Central memory CD4-positive, alpha-beta T cell (primary cell): ENCODE measurements at regions not wholly inside any gene's neighbourhood (a gene's known extent, or its start where the extent isn't known, plus 50 kb on each side); places are given as distances from the start of the nearest gene placed in this dataset.

Experiments used
- DNase-seq: peaks from one replicate; pipeline ENCODE4 v3.0.0; 2022

DNA sequence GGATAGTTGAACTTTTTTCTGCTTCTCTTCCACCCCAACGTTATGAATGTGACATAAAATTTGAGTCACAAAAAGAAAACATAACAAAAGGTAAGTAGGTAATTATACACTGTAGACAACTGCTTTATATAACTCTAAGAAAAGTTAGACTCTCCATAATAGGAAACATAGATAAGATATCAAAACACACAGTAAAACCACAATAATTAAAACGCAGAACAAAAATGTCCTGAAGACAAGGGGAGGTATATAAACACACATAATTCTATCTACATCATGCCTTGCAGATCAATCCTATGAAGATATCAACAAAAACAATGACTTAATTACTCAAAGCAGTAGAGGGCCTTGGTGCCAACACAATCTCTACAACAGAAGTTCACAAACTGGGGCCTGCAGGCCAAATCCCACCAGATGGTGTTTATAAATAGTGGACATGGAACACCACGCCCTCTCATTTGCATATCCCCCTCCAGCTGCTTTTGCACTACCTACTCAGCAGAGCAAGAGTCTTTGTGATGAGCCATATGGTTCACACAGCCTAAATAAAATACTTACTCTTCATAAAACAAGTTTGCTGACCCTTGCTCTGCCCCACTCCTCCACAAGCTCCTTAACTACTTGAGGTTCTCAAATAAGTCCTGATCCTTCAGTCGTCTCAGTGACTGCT lies 254.7 kb downstream of the KLF12 start:
- DNase-seq = no peak

DNA sequence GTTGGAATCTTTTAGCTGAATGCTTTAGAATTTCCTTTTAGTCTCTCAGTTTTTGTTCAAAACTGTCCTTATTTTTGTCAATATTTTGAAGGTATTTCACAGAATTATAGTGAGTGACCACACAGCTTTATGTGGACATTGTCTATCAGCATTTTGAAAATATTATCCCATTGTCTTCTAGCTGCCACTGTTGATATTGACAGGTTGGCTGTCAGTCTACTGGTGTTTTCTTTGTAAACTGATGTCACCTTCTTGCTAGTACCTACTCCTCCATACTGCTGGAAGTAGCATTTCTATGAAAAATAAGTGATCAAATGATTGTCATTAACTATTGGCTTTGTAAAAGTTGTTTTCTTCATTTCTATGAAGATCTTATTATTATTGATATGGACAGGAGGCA lies 256.8 kb downstream of the KLF12 start:
- no peak for DNase-seq

DNA sequence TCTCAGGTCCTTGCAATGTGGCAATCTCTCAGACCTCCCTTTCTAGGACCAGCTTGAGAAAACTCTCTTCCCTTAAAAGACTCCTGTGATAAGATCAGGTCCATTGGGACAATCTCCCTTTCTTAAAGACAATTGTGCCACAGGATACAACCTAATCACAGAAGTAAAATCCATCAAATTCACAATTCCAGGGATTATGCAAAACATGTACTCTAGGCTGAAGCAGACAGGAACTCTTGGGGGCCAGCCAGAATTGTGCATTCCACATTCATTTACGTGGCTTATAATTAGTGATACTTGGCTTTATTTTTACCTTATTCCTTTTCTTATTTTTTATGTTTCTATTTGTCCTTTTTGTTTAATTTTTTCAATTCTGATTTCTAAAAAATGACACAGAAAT lies 257.9 kb downstream of the KLF12 start:
- no peak for DNase-seq

GRCh38 chr13:73873940-73874830 lies 260.0 kb downstream of the KLF12 start:
- no peak for DNase-seq

DNA sequence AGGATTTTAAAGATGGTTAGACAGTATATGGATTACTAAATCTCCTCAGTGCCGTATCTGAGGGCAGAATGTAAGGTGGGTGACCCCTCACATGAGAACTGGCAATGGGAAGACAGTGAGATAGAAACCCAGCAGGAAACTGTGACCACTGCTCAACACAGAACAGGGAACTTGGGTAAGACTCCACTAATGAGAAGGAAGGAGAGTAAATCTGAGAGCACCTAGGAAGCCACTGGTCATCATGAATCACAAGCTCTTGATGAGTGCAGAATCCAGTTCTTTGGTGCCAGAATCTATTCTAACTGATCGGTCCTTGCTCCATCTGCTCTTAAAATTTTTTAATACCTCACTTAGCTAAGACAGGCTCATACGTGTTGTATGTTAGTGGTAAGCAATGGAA lies 261.8 kb downstream of the KLF12 start:
- no peak for DNase-seq

GRCh38 chr13:73870970-73871935 lies 263.0 kb downstream of the KLF12 start:
- DNase-seq = no peak

DNA sequence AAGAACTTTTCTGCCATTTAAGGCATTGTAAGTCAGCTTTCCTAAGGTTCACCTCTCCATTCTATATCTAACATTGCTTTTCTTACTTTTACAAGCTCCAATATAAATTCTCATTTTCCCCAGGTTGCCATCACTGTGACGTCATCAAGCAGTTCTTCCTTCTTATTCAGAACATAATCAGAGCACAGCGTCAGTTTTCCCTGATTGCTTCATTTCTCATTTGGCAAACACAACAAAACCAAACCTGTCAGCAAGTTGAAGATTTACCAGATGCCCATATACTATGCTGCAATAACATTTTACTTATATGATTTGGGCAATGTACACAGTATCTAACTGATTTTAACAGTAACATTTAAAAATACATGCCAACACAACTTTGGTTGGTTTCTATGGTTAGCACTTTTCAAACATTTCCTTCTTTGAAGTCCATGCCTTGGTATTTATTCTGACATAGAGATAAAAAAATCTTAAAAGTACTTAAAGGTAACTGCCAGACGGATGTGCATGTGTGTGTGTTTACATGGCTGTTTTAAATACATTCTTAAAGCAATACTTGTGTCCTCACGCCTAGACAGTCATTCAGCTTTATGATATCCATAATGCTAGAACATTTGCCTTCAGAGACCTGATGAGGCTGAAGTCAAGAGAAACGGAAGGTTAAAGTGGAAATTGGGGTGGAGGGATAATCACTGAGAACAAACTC lies 264.0 kb downstream of the KLF12 start:
- no peak for DNase-seq

- DNase-seq = no peak
Measured at GRCh38 chr13:73865027-73865426, 269.2 kb downstream of the KLF12 start.

- no peak for DNase-seq
Measured at GRCh38 chr13:73861136-73861535, 273.1 kb downstream of the KLF12 start.

DNA sequence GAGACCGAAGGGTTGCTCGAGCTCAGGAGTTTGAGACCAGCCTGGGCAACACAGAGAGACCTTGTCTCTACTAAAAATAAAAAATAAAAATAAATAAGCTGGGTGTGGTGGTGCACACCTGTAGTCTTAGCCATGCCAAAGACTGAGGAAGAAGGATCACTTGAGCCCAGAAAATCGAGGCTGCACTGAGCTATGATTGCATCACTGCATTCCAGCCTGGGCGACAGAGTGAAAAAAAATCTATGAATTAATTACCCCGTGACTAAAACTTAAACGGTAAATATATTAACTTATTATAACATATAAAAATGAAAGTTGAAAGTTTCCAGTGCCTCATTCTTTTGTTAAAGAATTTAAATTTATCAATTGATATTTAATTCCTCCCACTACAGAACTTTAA lies 273.7 kb downstream of the KLF12 start:
- no peak for DNase-seq

DNA sequence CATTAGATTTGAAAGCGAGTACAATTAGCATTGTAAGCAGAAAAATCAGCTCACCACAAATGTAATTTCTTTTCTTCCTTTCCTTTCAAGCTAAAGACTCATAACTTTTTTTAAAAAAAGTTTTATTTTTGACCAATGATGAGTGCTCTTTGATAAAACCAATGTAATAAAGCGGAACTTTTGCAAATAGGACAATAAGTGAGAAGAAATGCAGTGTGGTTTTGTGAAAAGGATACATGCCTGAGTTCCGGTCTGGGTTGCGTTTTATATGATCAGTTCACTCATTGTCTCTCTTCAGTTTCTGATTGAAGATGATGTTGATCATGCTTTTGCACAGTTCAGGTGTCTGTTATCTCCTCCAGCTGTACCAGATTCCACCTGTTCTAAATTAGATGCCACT lies 274.4 kb downstream of the KLF12 start:
- peak; percentile 50 for DNase-seq

- DNase-seq = no peak
Measured at GRCh38 chr13:73857106-73857505, 277.1 kb downstream of the KLF12 start.

DNA sequence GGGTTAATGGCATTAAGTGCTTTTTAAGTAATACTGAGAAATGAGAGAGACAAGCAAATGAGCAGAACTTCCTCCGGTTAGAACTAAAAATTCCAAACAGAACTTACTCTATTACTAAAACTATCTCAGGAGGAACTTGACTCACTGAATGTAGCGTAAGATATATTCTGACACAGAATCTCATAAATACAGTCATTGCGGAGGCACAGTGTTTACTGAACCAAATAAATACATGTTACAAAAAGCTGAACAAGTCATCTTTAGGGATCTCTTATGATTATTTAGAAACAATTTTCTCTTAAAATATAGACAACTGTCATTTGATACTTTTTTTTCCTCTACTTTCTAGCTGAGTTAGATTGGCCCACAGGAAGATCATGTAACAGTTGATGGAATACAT lies 283.1 kb downstream of the KLF12 start:
- no peak for DNase-seq

DNA sequence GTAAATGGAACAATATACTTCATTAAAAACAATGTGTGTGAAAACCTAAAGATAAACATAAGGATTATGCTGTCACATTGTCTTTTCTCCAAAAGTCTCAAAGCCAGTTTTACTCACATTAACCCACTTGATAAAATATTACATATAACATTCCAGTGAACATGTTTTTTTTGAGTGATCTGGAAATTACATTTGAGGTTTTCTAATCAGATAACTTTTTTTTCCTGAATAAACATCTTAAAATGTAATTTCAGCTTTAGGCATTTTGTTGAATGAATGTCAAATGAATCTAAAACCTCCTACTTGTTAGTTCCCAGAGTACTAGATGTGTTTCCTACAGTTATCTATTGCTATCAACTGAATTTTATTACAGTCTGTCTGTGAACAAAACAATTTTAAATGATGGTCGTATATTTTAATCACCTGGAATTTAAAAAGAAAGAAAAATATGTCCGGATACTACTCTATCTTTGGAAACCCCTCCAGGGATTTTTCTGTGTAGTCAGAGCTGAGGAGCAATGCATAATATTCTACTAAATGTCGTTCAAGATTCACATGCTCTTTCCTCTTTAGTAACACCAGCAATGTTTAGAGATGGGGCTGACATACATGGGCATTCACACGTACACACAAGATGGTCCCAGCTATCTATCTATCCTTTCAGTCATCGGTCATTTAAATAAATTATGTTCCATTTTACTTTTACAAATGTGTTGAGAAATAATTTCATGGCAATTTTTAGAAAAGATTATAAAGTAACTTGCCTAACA lies 283.9 kb downstream of the KLF12 start:
- DNase-seq = no peak

- peak; percentile 24 for DNase-seq
Measured at GRCh38 chr13:73849292-73849691, 284.9 kb downstream of the KLF12 start.

GRCh38 chr13:73844986-73845385 lies 289.2 kb downstream of the KLF12 start:
- no peak for DNase-seq

GRCh38 chr13:73842626-73843025 lies 291.6 kb downstream of the KLF12 start:
- no peak for DNase-seq

DNA sequence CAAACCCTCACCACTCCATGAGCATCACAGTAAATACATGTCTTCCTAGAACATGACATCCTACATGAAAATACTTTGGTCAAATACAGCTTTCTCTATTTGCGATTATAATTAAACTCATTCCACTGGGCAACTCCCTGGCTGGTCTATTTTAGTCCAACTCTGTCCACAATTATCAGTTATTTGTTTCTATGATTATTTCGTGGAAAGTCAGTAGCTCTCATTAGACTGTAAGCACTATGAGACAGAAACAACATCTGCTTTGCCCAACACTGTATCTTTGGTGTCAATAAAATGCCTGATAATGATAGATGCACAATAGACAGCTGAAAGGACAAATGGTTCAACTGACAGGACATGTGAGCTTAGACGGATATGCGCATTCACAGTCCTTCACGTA lies 292.0 kb downstream of the KLF12 start:
- DNase-seq = no peak

DNA sequence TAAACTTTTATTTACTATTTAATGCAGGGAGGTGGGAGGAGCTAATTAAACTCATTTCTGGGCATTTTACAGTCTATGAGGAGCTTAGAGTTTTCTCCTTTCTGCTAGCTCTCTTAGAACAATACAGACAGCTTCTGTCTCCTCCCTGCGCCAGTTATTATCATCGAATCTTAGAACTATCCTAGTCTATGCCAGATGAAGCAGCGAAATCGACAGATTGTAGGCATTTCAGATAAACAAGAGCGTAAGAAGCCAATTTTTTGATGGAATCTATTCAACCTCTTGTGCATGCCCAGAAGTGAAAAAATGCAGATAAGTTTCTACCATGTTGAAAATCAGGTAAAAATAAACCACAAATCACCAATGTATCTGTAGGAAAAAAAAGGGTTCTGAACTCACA lies 297.1 kb downstream of the KLF12 start:
- DNase-seq = no peak

DNA sequence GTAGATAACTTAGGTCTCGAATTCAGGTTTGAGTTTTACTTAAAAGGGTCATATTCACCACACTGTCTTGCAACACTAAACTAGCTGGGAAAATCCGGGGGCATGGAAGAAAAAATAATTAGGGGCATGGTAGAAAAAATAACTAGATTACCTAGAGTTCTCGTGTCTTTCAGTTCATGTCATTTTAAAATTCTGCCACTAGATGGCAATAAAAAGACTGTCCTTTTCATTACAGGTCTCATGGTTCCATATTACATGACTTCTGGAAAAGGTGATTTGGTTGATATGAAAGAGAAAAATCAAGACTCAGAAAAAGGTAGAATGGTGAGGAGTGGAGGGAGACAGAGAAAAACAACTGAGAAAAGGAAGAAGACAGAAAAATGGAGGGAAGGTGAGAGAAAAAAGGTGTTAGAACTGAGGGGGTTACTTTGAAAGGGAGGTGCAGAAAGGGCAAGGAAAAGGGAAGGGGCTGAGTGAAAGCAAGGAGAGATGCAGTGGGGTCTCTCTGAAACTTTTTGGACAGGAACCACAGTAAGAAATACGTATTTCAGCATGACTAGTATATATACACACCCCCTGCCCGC lies 299.0 kb downstream of the KLF12 start:
- DNase-seq = peak; percentile 28
